Loucy (cell line): ENCODE measurements at regions not wholly inside any gene's neighbourhood (a gene's known extent, or its start where the extent isn't known, plus 50 kb on each side); places are given as distances from the start of the nearest gene placed in this dataset.

ENCODE experiments used
- EZH2phosphoT487 ChIP-seq: fragments of 200-600 bp; IDR thresholded peaks from 2 replicates; pipeline ENCODE4 v1.6.1; 2018; ENCODE audit warnings: antibody characterized with exemption, mild to moderate bottlenecking, moderate library complexity, borderline replicate concordance
- TF ChIP-seq, protein P1 (sequence below): fragments of 200-600 bp; sonication (generic); conservative IDR thresholded peaks from 2 replicates; pipeline ENCODE4 v1.5.1; 2014; ENCODE audit warnings: mild to moderate bottlenecking, antibody characterized with exemption, low read length

DNA sequence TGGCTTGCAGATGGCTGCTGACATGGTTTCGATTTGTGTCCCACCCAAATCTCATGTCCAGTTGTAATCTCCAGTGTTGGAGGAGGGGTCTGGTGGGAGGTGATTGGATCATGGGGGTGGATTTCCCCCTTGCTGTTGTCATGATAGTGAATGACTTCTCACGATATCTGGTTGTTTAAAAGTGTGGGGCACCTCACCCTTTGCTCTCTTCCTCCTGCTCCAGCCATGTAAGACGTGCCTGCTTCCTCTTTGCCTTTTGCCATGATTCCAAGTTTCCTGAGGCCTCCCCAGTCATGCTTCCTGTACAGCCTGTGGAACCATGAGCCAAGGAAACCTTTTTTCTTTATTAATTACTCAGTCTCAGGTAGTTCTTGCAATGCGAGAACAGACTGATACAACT lies 77.6 kb upstream of the FUCA2 start:
- TF ChIP-seq, protein P1, sequence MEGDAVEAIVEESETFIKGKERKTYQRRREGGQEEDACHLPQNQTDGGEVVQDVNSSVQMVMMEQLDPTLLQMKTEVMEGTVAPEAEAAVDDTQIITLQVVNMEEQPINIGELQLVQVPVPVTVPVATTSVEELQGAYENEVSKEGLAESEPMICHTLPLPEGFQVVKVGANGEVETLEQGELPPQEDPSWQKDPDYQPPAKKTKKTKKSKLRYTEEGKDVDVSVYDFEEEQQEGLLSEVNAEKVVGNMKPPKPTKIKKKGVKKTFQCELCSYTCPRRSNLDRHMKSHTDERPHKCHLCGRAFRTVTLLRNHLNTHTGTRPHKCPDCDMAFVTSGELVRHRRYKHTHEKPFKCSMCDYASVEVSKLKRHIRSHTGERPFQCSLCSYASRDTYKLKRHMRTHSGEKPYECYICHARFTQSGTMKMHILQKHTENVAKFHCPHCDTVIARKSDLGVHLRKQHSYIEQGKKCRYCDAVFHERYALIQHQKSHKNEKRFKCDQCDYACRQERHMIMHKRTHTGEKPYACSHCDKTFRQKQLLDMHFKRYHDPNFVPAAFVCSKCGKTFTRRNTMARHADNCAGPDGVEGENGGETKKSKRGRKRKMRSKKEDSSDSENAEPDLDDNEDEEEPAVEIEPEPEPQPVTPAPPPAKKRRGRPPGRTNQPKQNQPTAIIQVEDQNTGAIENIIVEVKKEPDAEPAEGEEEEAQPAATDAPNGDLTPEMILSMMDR, result no peak
- no peak for TF ChIP-seq EZH2phosphoT487
